Caco-2 (cell line): ENCODE measurements at regions not wholly inside any gene's neighbourhood (a gene's known extent, or its start where the extent isn't known, plus 50 kb on each side); places are given as distances from the start of the nearest gene placed in this dataset.

Experiments used
- BruUV-seq: library from RNA; stranded (reverse); fragments of 400-500 nt; replicated peaks from 2 replicates; lab custom pipeline; 2021; lab: Mats Ljungman, UMichigan
- CTCF ChIA-PET: fragments of 300-600 bp; sonication (Branson Sonifier 250); formaldehyde crosslinking; loops from one replicate; lab custom pipeline; 2022; ENCODE audit warnings: antibody characterized with exemption; lab: Charles Lee
- POLR2A ChIA-PET: fragments of 300-600 bp; sonication (Branson Sonifier 250); formaldehyde crosslinking; loops from one replicate; lab custom pipeline; 2022; ENCODE audit warnings: antibody characterized with exemption; lab: Charles Lee
- DNase-seq, 2 experiments: peaks; one replicate each; pipeline versions ENCODE4 v3.0.0 to v3.0.0-alpha.2; 2020 to 2022
- H3K27me3 ChIP-seq: replicated peaks from 2 replicates; pipeline ENCODE4 v1.6.0; 2011; ENCODE audit warnings: low read length; ENCODE audit not compliant: control insufficient read depth, insufficient read depth
- H3K36me3 ChIP-seq: 2 replicates; pipeline ENCODE4 v1.5.1; 2011; ENCODE audit warnings: low read length; ENCODE audit not compliant: control insufficient read depth, insufficient read depth
- H3K4me1 ChIP-seq: fragments of 250-450 bp; sonication (Bioruptor Pico); 2 replicates; pipeline ENCODE4 v1.5.1; 2020; ENCODE audit warnings: mild to moderate bottlenecking
- H3K4me3 ChIP-seq: 2 replicates; pipeline ENCODE4 v1.5.1; 2011; ENCODE audit warnings: low read depth, mild to moderate bottlenecking, control low read depth, low read length
- H3K9me3 ChIP-seq: fragments of 250-450 bp; sonication (Bioruptor Pico); 2 replicates; pipeline ENCODE4 v1.5.1; 2020; ENCODE audit warnings: mild to moderate bottlenecking, moderate library complexity
- H3K27ac Mint-ChIP-seq: one replicate; pipeline ENCODE4 v1.8.0; 2022; ENCODE audit warnings: mixed read lengths; ENCODE audit not compliant: unreplicated experiment
- H3K27me3 Mint-ChIP-seq: one replicate; pipeline ENCODE4 v1.8.0; 2022; ENCODE audit warnings: mixed read lengths; ENCODE audit not compliant: insufficient read depth, unreplicated experiment
- H3K36me3 Mint-ChIP-seq: one replicate; pipeline ENCODE4 v1.8.0; 2022; ENCODE audit warnings: mild to moderate bottlenecking, mixed read lengths; ENCODE audit not compliant: insufficient read depth, unreplicated experiment
- H3K4me1 Mint-ChIP-seq: one replicate; pipeline ENCODE4 v1.8.0; 2022; ENCODE audit warnings: low read depth, mixed read lengths; ENCODE audit not compliant: unreplicated experiment
- H3K4me3 Mint-ChIP-seq: one replicate; pipeline ENCODE4 v1.8.0; 2022; ENCODE audit warnings: mild to moderate bottlenecking, moderate library complexity, mixed read lengths; ENCODE audit not compliant: unreplicated experiment
- H3K9me3 Mint-ChIP-seq: one replicate; pipeline ENCODE4 v1.8.0; 2022; ENCODE audit warnings: mixed read lengths; ENCODE audit not compliant: unreplicated experiment
- intact Hi-C: fragments of 100-400 bp; cut with micrococcal nuclease; formaldehyde crosslinking; loops from one replicate; pipeline ENCODE4 v1.10.0; 2022; ENCODE audit not compliant: unreplicated experiment
- TF ChIP-seq, protein P1 (sequence below), 2 experiments: fragments of 200-600 bp in 1 of 2; IDR thresholded peaks; 1 replicate in 1 of 2; 2 replicates in 1 of 2; pipeline versions ENCODE4 v1.5.1 to v1.8.0; 2011 to 2022; ENCODE audit warnings: antibody characterized with exemption in 1 of 2, control low read depth in 1 of 2, inconsistent platforms in 1 of 2, low read depth in 1 of 2, low read length in 1 of 2, mild to moderate bottlenecking in 1 of 2, moderate library complexity in 1 of 2; ENCODE audit not compliant: insufficient read depth in 1 of 2, severe bottlenecking in 1 of 2, unreplicated experiment in 1 of 2

DNA sequence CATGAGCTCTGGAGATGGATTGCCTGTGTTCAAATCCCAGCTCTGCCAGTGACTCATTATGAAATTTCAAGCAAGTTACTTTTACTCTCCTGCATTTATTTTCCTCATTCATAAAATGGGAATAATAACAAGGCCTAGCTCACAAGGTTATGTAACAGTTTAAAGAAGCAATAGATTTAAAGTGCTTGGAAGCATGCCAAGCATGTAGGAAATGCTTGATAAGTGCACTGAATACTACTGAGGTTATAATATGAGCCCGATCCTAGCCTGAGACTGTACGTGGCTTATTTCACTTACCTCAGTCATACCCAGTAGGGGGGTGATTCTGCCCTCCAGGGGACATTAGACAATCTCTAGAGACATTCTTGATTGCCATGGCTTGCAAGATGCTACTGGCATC is 734.1 kb upstream of the WWC1 start:
- Mint-ChIP-seq H3K27me3 (peaks cover 43% of the 10 kb centered on the region), H3K9me3 (no peaks in the 10 kb centered on the region), H3K4me1 (no peaks in the 10 kb centered on the region), H3K36me3 (no peaks in the 10 kb centered on the region), H3K4me3 (no peak overlapping the region), H3K27ac (no peak overlapping the region)
- no peaks in the 10 kb centered on the region for H3K36me3 ChIP-seq
- POLR2A ChIA-PET = no interaction called here
- no peaks in the 10 kb centered on the region; the same call in 1 of the 2 replicates for H3K27me3 ChIP-seq
- CTCF ChIA-PET = interaction anchor here (0.5 kb wide), 1 partner anchor 236 kb away, joined by 7 read pairs; no protein-coding TSS in a partner anchor
- H3K4me1 ChIP-seq = no peaks in the 10 kb centered on the region
- TF ChIP-seq, protein P1, sequence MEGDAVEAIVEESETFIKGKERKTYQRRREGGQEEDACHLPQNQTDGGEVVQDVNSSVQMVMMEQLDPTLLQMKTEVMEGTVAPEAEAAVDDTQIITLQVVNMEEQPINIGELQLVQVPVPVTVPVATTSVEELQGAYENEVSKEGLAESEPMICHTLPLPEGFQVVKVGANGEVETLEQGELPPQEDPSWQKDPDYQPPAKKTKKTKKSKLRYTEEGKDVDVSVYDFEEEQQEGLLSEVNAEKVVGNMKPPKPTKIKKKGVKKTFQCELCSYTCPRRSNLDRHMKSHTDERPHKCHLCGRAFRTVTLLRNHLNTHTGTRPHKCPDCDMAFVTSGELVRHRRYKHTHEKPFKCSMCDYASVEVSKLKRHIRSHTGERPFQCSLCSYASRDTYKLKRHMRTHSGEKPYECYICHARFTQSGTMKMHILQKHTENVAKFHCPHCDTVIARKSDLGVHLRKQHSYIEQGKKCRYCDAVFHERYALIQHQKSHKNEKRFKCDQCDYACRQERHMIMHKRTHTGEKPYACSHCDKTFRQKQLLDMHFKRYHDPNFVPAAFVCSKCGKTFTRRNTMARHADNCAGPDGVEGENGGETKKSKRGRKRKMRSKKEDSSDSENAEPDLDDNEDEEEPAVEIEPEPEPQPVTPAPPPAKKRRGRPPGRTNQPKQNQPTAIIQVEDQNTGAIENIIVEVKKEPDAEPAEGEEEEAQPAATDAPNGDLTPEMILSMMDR (IDR thresholded peaks at IDR 0.05; ENCODE audit: insufficient read depth in 1 of 2, low read depth in 1 of 2, low read length in 1 of 2, severe bottlenecking in 1 of 2, unreplicated experiment in 1 of 2) = no peak
- no peak for DNase-seq
- intact Hi-C loops = no loop called here
- H3K4me3 ChIP-seq = no peak overlapping the region
- H3K9me3 ChIP-seq = no peaks in the 10 kb centered on the region
- BruUV-seq = no TSS peak

DNA sequence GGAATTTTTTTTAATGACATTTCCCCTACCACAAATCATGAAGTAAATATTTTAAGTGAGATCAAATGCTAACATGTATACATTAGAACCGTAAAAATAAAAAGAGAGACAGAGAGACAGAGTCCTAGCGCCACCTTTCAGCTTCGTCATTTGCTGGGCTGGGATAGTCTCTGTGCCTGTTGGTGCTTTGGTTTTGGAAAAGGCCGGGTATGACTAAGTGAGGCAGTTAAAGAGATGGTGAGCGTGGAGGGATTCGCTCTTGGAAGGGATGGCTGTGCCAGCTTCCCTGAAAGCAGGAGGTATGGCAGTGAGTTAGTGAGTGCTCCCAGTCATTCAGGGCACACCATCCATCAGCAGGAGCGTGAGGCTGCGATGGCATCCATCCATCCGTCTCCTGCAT is 729.6 kb upstream of the WWC1 start:
- no peak for DNase-seq
- Mint-ChIP-seq H3K27me3 (peaks cover 32% of the 10 kb centered on the region), H3K36me3 (no peaks in the 10 kb centered on the region), H3K4me1 (no peaks in the 10 kb centered on the region), H3K4me3 (no peak overlapping the region), H3K27ac (no peak overlapping the region), H3K9me3 (no peaks in the 10 kb centered on the region)
- Histone ChIP-seq H3K36me3 (no peaks in the 10 kb centered on the region), H3K4me3 (no peak overlapping the region), H3K27me3 (no peaks in the 10 kb centered on the region), H3K9me3 (no peaks in the 10 kb centered on the region), H3K4me1 (no peaks in the 10 kb centered on the region)
- intact Hi-C loops = no loop called here
- ChIA-PET POLR2A (no interaction called here), CTCF (no interaction called here)
- BruUV-seq = no TSS peak
- TF ChIP-seq, protein P1 (IDR thresholded peaks at IDR 0.05; ENCODE audit: insufficient read depth in 1 of 2, low read depth in 1 of 2, low read length in 1 of 2, severe bottlenecking in 1 of 2, unreplicated experiment in 1 of 2) = no peak

DNA sequence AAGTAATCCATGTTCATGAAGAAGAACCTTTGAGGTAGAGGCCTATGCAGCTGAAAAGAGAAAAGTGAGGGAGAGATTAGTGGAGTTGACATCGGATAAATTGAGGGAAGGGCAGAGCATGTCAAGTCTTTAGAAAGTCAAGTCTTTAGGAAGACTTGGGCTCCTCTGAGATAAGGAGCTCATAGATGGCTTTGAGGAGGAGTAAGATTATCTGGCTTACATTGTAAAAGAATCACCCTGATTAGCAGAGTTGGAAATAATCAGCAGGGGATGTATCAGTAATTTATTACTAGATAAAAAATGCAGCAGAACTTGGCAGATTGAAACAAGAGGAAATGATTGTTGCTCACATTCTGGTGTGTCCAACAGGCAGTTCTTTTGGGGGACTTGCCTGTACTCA is 727.2 kb upstream of the WWC1 start:
- ChIA-PET CTCF (no interaction called here), POLR2A (no interaction called here)
- Mint-ChIP-seq H3K27me3 (peaks cover 34% of the 10 kb centered on the region), H3K27ac (no peak overlapping the region), H3K4me1 (no peaks in the 10 kb centered on the region), H3K9me3 (no peaks in the 10 kb centered on the region), H3K4me3 (no peak overlapping the region), H3K36me3 (no peaks in the 10 kb centered on the region)
- TF ChIP-seq, protein P1 (IDR thresholded peaks at IDR 0.05; ENCODE audit: insufficient read depth in 1 of 2, low read depth in 1 of 2, low read length in 1 of 2, severe bottlenecking in 1 of 2, unreplicated experiment in 1 of 2) = no peak
- Histone ChIP-seq H3K36me3 (no peaks in the 10 kb centered on the region), H3K4me3 (no peak overlapping the region), H3K27me3 (no peaks in the 10 kb centered on the region), H3K4me1 (no peaks in the 10 kb centered on the region), H3K9me3 (no peaks in the 10 kb centered on the region)
- BruUV-seq = no TSS peak
- DNase-seq = no peak
- intact Hi-C loops = no loop called here
